SK-N-SH (cell line): ENCODE measurements at regions not wholly inside any gene's neighbourhood (a gene's known extent, or its start where the extent isn't known, plus 50 kb on each side); places are given as distances from the start of the nearest gene placed in this dataset.

ENCODE experiments used
- CTCF ChIA-PET: fragments of 300-600, 350-600 bp; formaldehyde crosslinking; extraction: SDS; loops from one replicate; lab custom pipeline; 2021; lab: Yijun Ruan, JAX
- POLR2A ChIA-PET: fragments of 350-600 bp; sonication (Branson Sonifier 250); formaldehyde crosslinking; extraction: SDS; loops from one replicate; lab custom pipeline; 2020; ENCODE audit warnings: antibody characterized with exemption, inconsistent platforms; lab: Yijun Ruan, JAX
- DNase-seq: peaks from one replicate; pipeline ENCODE4 v3.0.0; 2012
- H2AFZ ChIP-seq: fragments of 200-600 bp; sonication (generic); 2 replicates; pipeline ENCODE4 v1.8.1; 2016; ENCODE audit warnings: antibody characterized with exemption, mild to moderate bottlenecking, low read depth
- H3F3A ChIP-seq: fragments of 200-600 bp; sonication (generic); replicated peaks from 2 replicates; pipeline ENCODE3; 2016; ENCODE audit warnings: antibody characterized with exemption, mild to moderate bottlenecking; ENCODE audit not compliant: insufficient read depth
- H3K27ac ChIP-seq, 2 experiments: fragments of 200-500 bp in 1 of 2; fragments of 200-600 bp in 1 of 2; sonication (Bioruptor generic) in 1 of 2; sonication (generic), shearing (Covaris generic) in 1 of 2; 2 replicates each; pipeline versions ENCODE4 v1.5.1 to v1.6.1; 2014 to 2016; ENCODE audit warnings: low read depth in 2 of 2, inconsistent platforms in 1 of 2, low read length in 1 of 2, mild to moderate bottlenecking in 1 of 2, mixed read lengths in 1 of 2
- H3K27me3 ChIP-seq: fragments of 200-600 bp; sonication (generic), shearing (Covaris generic); 2 replicates; pipeline ENCODE4 v1.6.1; 2016; ENCODE audit warnings: mixed run types; ENCODE audit not compliant: insufficient read depth
- H3K36me3 ChIP-seq, 2 experiments: fragments of 200-500 bp in 1 of 2; fragments of 200-600 bp in 1 of 2; sonication (Bioruptor generic) in 1 of 2; sonication (generic) in 1 of 2; replicated peaks in 1 of 2; 2 replicates each; pipeline versions ENCODE3 to v1.5.1; 2014 to 2016; ENCODE audit warnings: low read length in 1 of 2, mild to moderate bottlenecking in 1 of 2; ENCODE audit not compliant: insufficient read depth in 2 of 2, control insufficient read depth in 1 of 2
- H3K4me1 ChIP-seq, 2 experiments: fragments of 200-500 bp in 1 of 2; fragments of 200-600 bp in 1 of 2; sonication (Bioruptor generic) in 1 of 2; sonication (generic), shearing (Covaris generic) in 1 of 2; 2 replicates each; pipeline versions ENCODE4 v1.5.1 to v1.6.1; 2014 to 2016; ENCODE audit warnings: low read depth in 1 of 2, low read length in 1 of 2, mixed run types in 1 of 2; ENCODE audit not compliant: insufficient read depth in 2 of 2, control insufficient read depth in 1 of 2
- H3K4me2 ChIP-seq: fragments of 200-600 bp; sonication (generic), shearing (Covaris generic); 2 replicates; pipeline ENCODE4 v1.6.1; 2017; ENCODE audit warnings: mixed run types
- H3K4me3 ChIP-seq, 2 experiments: fragments of 200-500 bp in 1 of 2; fragments of 200-600 bp in 1 of 2; sonication (Bioruptor generic) in 1 of 2; sonication (generic), shearing (Covaris generic) in 1 of 2; 2 replicates each; pipeline versions ENCODE4 v1.5.1 to v1.8.1; 2014 to 2016; ENCODE audit warnings: low read depth in 2 of 2, inconsistent platforms in 1 of 2, low read length in 1 of 2, mild to moderate bottlenecking in 1 of 2, mixed read lengths in 1 of 2, moderate library complexity in 1 of 2
- H3K79me2 ChIP-seq: fragments of 200-600 bp; sonication (generic); 2 replicates; pipeline ENCODE4 v1.8.1; 2017; ENCODE audit warnings: mild to moderate bottlenecking; ENCODE audit not compliant: insufficient read depth
- H3K9ac ChIP-seq: fragments of 200-600 bp; sonication (generic); 2 replicates; pipeline ENCODE4 v1.6.1; 2017; ENCODE audit warnings: mixed run types
- H3K9me2 ChIP-seq: fragments of 200-600 bp; sonication (generic); 2 replicates; pipeline ENCODE4 v1.6.1; 2017; ENCODE audit warnings: mixed run types
- H3K9me3 ChIP-seq: fragments of 200-600 bp; sonication (generic); 2 replicates; pipeline ENCODE4 v1.6.1; 2017; ENCODE audit warnings: mixed run types, mild to moderate bottlenecking, moderate library complexity
- H4K20me1 ChIP-seq: fragments of 200-600 bp; sonication (generic); 2 replicates; pipeline ENCODE4 v1.6.1; 2017; ENCODE audit warnings: mild to moderate bottlenecking, mixed run types; ENCODE audit not compliant: insufficient read depth
- CHD2 ChIP-seq: fragments of 150-350 bp; IDR thresholded peaks from 2 replicates; pipeline ENCODE4 v1.6.1; 2018; ENCODE audit warnings: low read length; ENCODE audit not compliant: partially characterized antibody
- EZH2phosphoT487 ChIP-seq: fragments of 200-600 bp; sonication (generic); IDR thresholded peaks from 2 replicates; pipeline ENCODE4 v1.6.1; 2017; ENCODE audit warnings: low read depth, mixed run types, mild to moderate bottlenecking, antibody characterized with exemption, moderate library complexity, borderline replicate concordance
- FOSL2 ChIP-seq: IDR thresholded peaks from 2 replicates; pipeline ENCODE4 v1.4.0; 2012; ENCODE audit warnings: low read depth, mild to moderate bottlenecking, moderate library complexity, borderline replicate concordance
- FOXM1 ChIP-seq: IDR thresholded peaks from 2 replicates; pipeline ENCODE4 v1.4.0; 2012; ENCODE audit warnings: low read depth, mild to moderate bottlenecking
- GATA2 ChIP-seq: sonication (generic); formaldehyde crosslinking; IDR thresholded peaks from 2 replicates; pipeline ENCODE4 v1.5.0; 2020; ENCODE audit warnings: mild to moderate bottlenecking, missing genetic modification reagents
- NRF1 ChIP-seq: IDR thresholded peaks from 2 replicates; pipeline ENCODE4 v1.6.1; 2012; ENCODE audit warnings: low read depth, mild to moderate bottlenecking, low read length
- PBX3 ChIP-seq: IDR thresholded peaks from 2 replicates; pipeline ENCODE4; 2012
- POLR2AphosphoS5 ChIP-seq: IDR thresholded peaks from 2 replicates; pipeline ENCODE4 v1.6.1; 2012; ENCODE audit warnings: low read depth, low read length
- RAD21 ChIP-seq: IDR thresholded peaks from 2 replicates; pipeline ENCODE4 v1.6.1; 2012; ENCODE audit warnings: mild to moderate bottlenecking, low read length
- RCOR1 ChIP-seq: fragments of 150-350 bp; IDR thresholded peaks from 2 replicates; pipeline ENCODE4 v1.6.1; 2017; ENCODE audit warnings: antibody characterized with exemption, low read length
- REST ChIP-seq: IDR thresholded peaks from 2 replicates; pipeline ENCODE4 v1.6.1; 2012; ENCODE audit warnings: mild to moderate bottlenecking, low read depth, low read length, moderate library complexity
- RXRA ChIP-seq: IDR thresholded peaks from 2 replicates; pipeline ENCODE4 v1.4.0; 2012; ENCODE audit warnings: low read depth, mild to moderate bottlenecking, borderline replicate concordance
- SMC3 ChIP-seq: IDR thresholded peaks from 2 replicates; pipeline ENCODE4 v1.6.1; 2012; ENCODE audit warnings: low read depth, low read length, improper control_type of control experiment
- TAF1 ChIP-seq: IDR thresholded peaks from 2 replicates; pipeline ENCODE4 v1.6.1; 2012; ENCODE audit warnings: low read depth, mild to moderate bottlenecking, low read length, moderate library complexity, borderline replicate concordance
- YY1 ChIP-seq: IDR thresholded peaks from 2 replicates; pipeline ENCODE4 v1.4.0; 2012; ENCODE audit warnings: low read depth, mild to moderate bottlenecking
- WGBS: methylation state at CpG from one replicate; pipeline ENCODE4 v1.1.6; 2017; ENCODE audit warnings: low lambda C conversion rate; 5-methylcytosine and 5-hydroxymethylcytosine counted together
- TF ChIP-seq, protein P1 (sequence below): IDR thresholded peaks from 2 replicates; pipeline ENCODE4 v1.4.0; 2012; ENCODE audit warnings: low read depth, borderline replicate concordance
- TF ChIP-seq, protein P2 (sequence below): fragments of 200-600 bp; sonication (generic); IDR thresholded peaks from 2 replicates; pipeline ENCODE4 v1.6.1; 2017; ENCODE audit warnings: antibody characterized with exemption, mild to moderate bottlenecking, moderate library complexity
- TF ChIP-seq, protein P3 (sequence below): IDR thresholded peaks from 2 replicates; pipeline ENCODE4 v1.4.0; 2012; ENCODE audit warnings: low read depth, borderline replicate concordance

- POLR2A ChIA-PET = no interaction called here
- no peak for DNase-seq
- H3K4me1 ChIP-seq = no peaks in the 10 kb centered on the region
- TF ChIP-seq TAF1 = no peak
- no peak for TF ChIP-seq RCOR1
- no peak for TF ChIP-seq RXRA
- TF ChIP-seq REST = no peak
- no peak for TF ChIP-seq SMC3
- TF ChIP-seq, protein P1, sequence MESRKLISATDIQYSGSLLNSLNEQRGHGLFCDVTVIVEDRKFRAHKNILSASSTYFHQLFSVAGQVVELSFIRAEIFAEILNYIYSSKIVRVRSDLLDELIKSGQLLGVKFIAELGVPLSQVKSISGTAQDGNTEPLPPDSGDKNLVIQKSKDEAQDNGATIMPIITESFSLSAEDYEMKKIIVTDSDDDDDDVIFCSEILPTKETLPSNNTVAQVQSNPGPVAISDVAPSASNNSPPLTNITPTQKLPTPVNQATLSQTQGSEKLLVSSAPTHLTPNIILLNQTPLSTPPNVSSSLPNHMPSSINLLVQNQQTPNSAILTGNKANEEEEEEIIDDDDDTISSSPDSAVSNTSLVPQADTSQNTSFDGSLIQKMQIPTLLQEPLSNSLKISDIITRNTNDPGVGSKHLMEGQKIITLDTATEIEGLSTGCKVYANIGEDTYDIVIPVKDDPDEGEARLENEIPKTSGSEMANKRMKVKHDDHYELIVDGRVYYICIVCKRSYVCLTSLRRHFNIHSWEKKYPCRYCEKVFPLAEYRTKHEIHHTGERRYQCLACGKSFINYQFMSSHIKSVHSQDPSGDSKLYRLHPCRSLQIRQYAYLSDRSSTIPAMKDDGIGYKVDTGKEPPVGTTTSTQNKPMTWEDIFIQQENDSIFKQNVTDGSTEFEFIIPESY = no peak
- no peak for TF ChIP-seq GATA2 (CRISPR knock-in tag)
- no peak for TF ChIP-seq EZH2phosphoT487
- TF ChIP-seq YY1 = no peak
- TF ChIP-seq RAD21 = no peak
- CTCF ChIA-PET = no interaction called here
- H3K79me2 ChIP-seq = no peaks in the 10 kb centered on the region
- no peak overlapping the region for H3K4me3 ChIP-seq
- no peak overlapping the region for H3K9ac ChIP-seq
- no peaks in the 10 kb centered on the region for H3F3A ChIP-seq
- H4K20me1 ChIP-seq = no peaks in the 10 kb centered on the region
- H2AFZ ChIP-seq = no peak overlapping the region
- no peaks in the 10 kb centered on the region for H3K9me3 ChIP-seq
- H3K27me3 ChIP-seq = no peaks in the 10 kb centered on the region
- H3K27ac ChIP-seq = no peak overlapping the region
- 7% methylated on average over 3 of the region's 3 CpGs for WGBS
- no peaks in the 10 kb centered on the region for H3K36me3 ChIP-seq
- no peak overlapping the region for H3K4me2 ChIP-seq
- no peaks in the 10 kb centered on the region for H3K9me2 ChIP-seq
Observed at GRCh38 chr6:9155836-9156235, 720.5 kb upstream of the SLC35B3 start.

DNA sequence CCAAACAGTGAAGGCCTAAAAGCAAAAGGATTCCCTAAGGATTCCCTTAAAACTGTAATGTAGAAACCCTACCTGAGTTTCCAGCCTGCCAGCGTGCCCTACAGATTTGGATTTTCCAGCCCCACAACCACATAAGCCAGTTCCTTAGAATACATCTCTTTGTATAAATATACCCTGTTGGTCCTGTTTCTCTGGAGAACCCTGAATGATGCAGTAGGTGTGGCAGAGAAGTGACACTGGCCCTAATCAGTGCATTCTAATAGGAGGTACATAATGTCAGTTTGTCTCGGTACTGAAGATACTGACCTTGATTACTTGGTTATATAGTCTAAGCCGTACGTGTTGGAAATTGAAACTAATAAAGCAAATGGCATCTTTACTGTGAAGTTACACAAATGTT is 707.8 kb upstream of the SLC35B3 start:
- Histone ChIP-seq H3K9me3 (no peaks in the 10 kb centered on the region), H3K27me3 (no peaks in the 10 kb centered on the region), H3K79me2 (no peaks in the 10 kb centered on the region), H3K9me2 (no peaks in the 10 kb centered on the region), H2AFZ (no peak overlapping the region), H3K4me3 (no peak overlapping the region), H3K27ac (no peak overlapping the region), H3K4me1 (peaks cover 0 to 10% of the 10 kb centered on the region in 2 experiments; a peak in 1 of 4 replicates), H3K9ac (no peak overlapping the region), H3K4me2 (no peak overlapping the region), H3K36me3 (no peaks in the 10 kb centered on the region), H4K20me1 (no peaks in the 10 kb centered on the region), H3F3A (no peaks in the 10 kb centered on the region)
- DNase-seq = no peak
- POLR2A ChIA-PET = no interaction called here
- WGBS = 38% methylated on average over 4 of the region's 4 CpGs
- CTCF ChIA-PET = no interaction called here
- TF ChIP-seq, protein P2, sequence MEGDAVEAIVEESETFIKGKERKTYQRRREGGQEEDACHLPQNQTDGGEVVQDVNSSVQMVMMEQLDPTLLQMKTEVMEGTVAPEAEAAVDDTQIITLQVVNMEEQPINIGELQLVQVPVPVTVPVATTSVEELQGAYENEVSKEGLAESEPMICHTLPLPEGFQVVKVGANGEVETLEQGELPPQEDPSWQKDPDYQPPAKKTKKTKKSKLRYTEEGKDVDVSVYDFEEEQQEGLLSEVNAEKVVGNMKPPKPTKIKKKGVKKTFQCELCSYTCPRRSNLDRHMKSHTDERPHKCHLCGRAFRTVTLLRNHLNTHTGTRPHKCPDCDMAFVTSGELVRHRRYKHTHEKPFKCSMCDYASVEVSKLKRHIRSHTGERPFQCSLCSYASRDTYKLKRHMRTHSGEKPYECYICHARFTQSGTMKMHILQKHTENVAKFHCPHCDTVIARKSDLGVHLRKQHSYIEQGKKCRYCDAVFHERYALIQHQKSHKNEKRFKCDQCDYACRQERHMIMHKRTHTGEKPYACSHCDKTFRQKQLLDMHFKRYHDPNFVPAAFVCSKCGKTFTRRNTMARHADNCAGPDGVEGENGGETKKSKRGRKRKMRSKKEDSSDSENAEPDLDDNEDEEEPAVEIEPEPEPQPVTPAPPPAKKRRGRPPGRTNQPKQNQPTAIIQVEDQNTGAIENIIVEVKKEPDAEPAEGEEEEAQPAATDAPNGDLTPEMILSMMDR = no peak
- TF ChIP-seq CHD2 (no peak), FOXM1 (no peak), SMC3 (no peak), PBX3 (no peak), FOSL2 (no peak), NRF1 (no peak), POLR2AphosphoS5 (no peak)
- TF ChIP-seq, protein P3, sequence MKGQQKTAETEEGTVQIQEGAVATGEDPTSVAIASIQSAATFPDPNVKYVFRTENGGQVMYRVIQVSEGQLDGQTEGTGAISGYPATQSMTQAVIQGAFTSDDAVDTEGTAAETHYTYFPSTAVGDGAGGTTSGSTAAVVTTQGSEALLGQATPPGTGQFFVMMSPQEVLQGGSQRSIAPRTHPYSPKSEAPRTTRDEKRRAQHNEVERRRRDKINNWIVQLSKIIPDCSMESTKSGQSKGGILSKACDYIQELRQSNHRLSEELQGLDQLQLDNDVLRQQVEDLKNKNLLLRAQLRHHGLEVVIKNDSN = no peak
